Common myeloid progenitor, CD34-positive (primary cell): ENCODE measurements at regions not wholly inside any gene's neighbourhood (a gene's known extent, or its start where the extent isn't known, plus 50 kb on each side); places are given as distances from the start of the nearest gene placed in this dataset.

Experiments used
- CTCF ChIA-PET: fragments of 350-600 bp; sonication (Branson Sonifier 250); formaldehyde crosslinking; loops from one replicate; lab custom pipeline; 2021; ENCODE audit warnings: antibody characterized with exemption; lab: Charles Lee
- POLR2A ChIA-PET: fragments of 350-600 bp; sonication (Branson Sonifier 250); formaldehyde crosslinking; loops from one replicate; lab custom pipeline; 2021; ENCODE audit warnings: antibody characterized with exemption; lab: Charles Lee
- DNase-seq, 3 donors: peaks; one replicate each; pipeline versions ENCODE4 v3.0.0 to v3.0.0-alpha.2; 2013
- H3K27ac ChIP-seq, 2 experiments: 1 replicate in 1 of 2; 2 replicates in 1 of 2; pipeline ENCODE4 v1.7.0; 2013; ENCODE audit warnings: inconsistent platforms in 2 of 2, low read length in 2 of 2, mild to moderate bottlenecking in 2 of 2, low read depth in 1 of 2, moderate library complexity in 1 of 2; ENCODE audit not compliant: severe bottlenecking in 2 of 2, insufficient read depth in 1 of 2, poor library complexity in 1 of 2
- H3K27me3 ChIP-seq, 5 experiments: replicated peaks in 2 of 5; 1 replicate in 3 of 5; 2 replicates in 2 of 5; pipeline versions ENCODE4 v1.6.1 to v1.7.0; 2013; ENCODE audit warnings: low read length in 4 of 5, mild to moderate bottlenecking in 2 of 5, moderate library complexity in 2 of 5, inconsistent platforms in 1 of 5; ENCODE audit not compliant: insufficient read depth in 5 of 5, control insufficient read depth in 4 of 5
- H3K36me3 ChIP-seq, 4 experiments: 1 replicate in 2 of 4; 2 replicates in 2 of 4; pipeline versions ENCODE4 v1.6.1 to v1.7.0; 2013; ENCODE audit warnings: low read length in 3 of 4, control low read depth in 1 of 4, mild to moderate bottlenecking in 1 of 4; ENCODE audit not compliant: control insufficient read depth in 4 of 4, insufficient read depth in 4 of 4
- H3K4me1 ChIP-seq, 4 experiments: 1 replicate in 3 of 4; 2 replicates in 1 of 4; pipeline versions ENCODE4 v1.6.1 to v1.7.1; 2013; ENCODE audit warnings: low read length in 3 of 4, mild to moderate bottlenecking in 3 of 4, control low read depth in 1 of 4, inconsistent platforms in 1 of 4, moderate library complexity in 1 of 4; ENCODE audit not compliant: control insufficient read depth in 4 of 4, insufficient read depth in 4 of 4; ENCODE audit errors: control extremely low read depth in 1 of 4
- H3K4me3 ChIP-seq, 7 experiments: 1 replicate in 4 of 7; 2 replicates in 3 of 7; pipeline versions ENCODE4 v1.5.1 to v1.7.0; 2013; ENCODE audit warnings: mild to moderate bottlenecking in 7 of 7, low read length in 6 of 7, moderate library complexity in 6 of 7, inconsistent platforms in 2 of 7, low read depth in 2 of 7, control low read depth in 1 of 7; ENCODE audit not compliant: insufficient read depth in 4 of 7, control insufficient read depth in 1 of 7; ENCODE audit errors: extremely low read depth in 1 of 7
- H3K9me3 ChIP-seq, 5 experiments: 1 replicate in 4 of 5; 2 replicates in 1 of 5; pipeline versions ENCODE4 v1.6.1 to v1.7.1; 2013; ENCODE audit warnings: low read length in 4 of 5, mild to moderate bottlenecking in 2 of 5, inconsistent platforms in 1 of 5, low read depth in 1 of 5, moderate library complexity in 1 of 5; ENCODE audit not compliant: control insufficient read depth in 4 of 5, insufficient read depth in 2 of 5; ENCODE audit errors: control extremely low read depth in 1 of 5
- WGBS: methylation state at CpG from one replicate; pipeline ENCODE4 v1.1.5; 2013; ENCODE audit not compliant: insufficient coverage; 5-methylcytosine and 5-hydroxymethylcytosine counted together

- Histone ChIP-seq H3K27me3 (no peaks in the 10 kb centered on the region), H3K4me3 (no peak overlapping the region), H3K4me1 (no peaks in the 10 kb centered on the region), H3K9me3 (peaks cover 0 to 9% (median 6%) of the 10 kb centered on the region in 5 experiments), H3K36me3 (no peaks in the 10 kb centered on the region), H3K27ac (no peak overlapping the region)
- ChIA-PET CTCF (no interaction called here), POLR2A (no interaction called here)
- WGBS, result 80% methylated on average over 16 of the region's 18 CpGs
- no peak for DNase-seq
These were observed 183.9 kb downstream of the ALG10 start for GRCh38 chr12:34206061-34206785.

GRCh38 chr12:34207858-34208257 is 185.6 kb downstream of the ALG10 start:
- no peaks in the 10 kb centered on the region for H3K27me3 ChIP-seq
- H3K36me3 ChIP-seq, result no peaks in the 10 kb centered on the region
- 100% methylated on average over 2 of the region's 11 CpGs for WGBS
- H3K27ac ChIP-seq, result no peak overlapping the region
- ChIA-PET POLR2A (no interaction called here), CTCF (no interaction called here)
- no peak overlapping the region for H3K4me3 ChIP-seq
- H3K9me3 ChIP-seq, result peaks cover 0 to 9% (median 6%) of the 10 kb centered on the region in 5 experiments
- no peak for DNase-seq
- no peaks in the 10 kb centered on the region for H3K4me1 ChIP-seq

- POLR2A ChIA-PET, result no interaction called here
- no peaks in the 10 kb centered on the region for H3K36me3 ChIP-seq
- peaks cover 0 to 9% (median 6%) of the 10 kb centered on the region in 5 experiments for H3K9me3 ChIP-seq
- H3K27ac ChIP-seq, result no peak overlapping the region
- no peak overlapping the region for H3K4me3 ChIP-seq
- 83% methylated on average over 34 of the region's 41 CpGs for WGBS
- H3K4me1 ChIP-seq, result no peaks in the 10 kb centered on the region
- H3K27me3 ChIP-seq, result no peaks in the 10 kb centered on the region
- no peak for DNase-seq
- CTCF ChIA-PET, result no interaction called here
These were observed 186.3 kb downstream of the ALG10 start for GRCh38 chr12:34208331-34209258.

- WGBS, result 91% methylated on average over 22 of the region's 22 CpGs
- CTCF ChIA-PET, result no interaction called here
These were observed 187.1 kb downstream of the ALG10 start for GRCh38 chr12:34209259-34209835.

GRCh38 chr12:34210183-34210582 is 187.9 kb downstream of the ALG10 start:
- ChIA-PET CTCF (no interaction called here), POLR2A (no interaction called here)
- Histone ChIP-seq H3K4me3 (no peak overlapping the region), H3K27ac (no peak overlapping the region), H3K36me3 (no peaks in the 10 kb centered on the region), H3K9me3 (peaks cover 0 to 9% (median 6%) of the 10 kb centered on the region in 5 experiments), H3K4me1 (no peaks in the 10 kb centered on the region), H3K27me3 (no peaks in the 10 kb centered on the region)
- no peak for DNase-seq
- 81% methylated on average over 14 of the region's 14 CpGs for WGBS

More at GRCh38 chr12:34209259-34209835, 187.1 kb downstream of the ALG10 start:
- Histone ChIP-seq H3K27me3 (no peaks in the 10 kb centered on the region), H3K4me3 (no peak overlapping the region), H3K4me1 (no peaks in the 10 kb centered on the region), H3K36me3 (no peaks in the 10 kb centered on the region), H3K9me3 (peaks cover 0 to 9% (median 6%) of the 10 kb centered on the region in 5 experiments), H3K27ac (no peak overlapping the region)
- POLR2A ChIA-PET, result no interaction called here
- DNase-seq, result no peak

- ChIA-PET CTCF (no interaction called here), POLR2A (no interaction called here)
- Histone ChIP-seq H3K4me1 (no peaks in the 10 kb centered on the region), H3K36me3 (no peaks in the 10 kb centered on the region), H3K27me3 (no peaks in the 10 kb centered on the region), H3K9me3 (peaks cover 0 to 9% (median 6%) of the 10 kb centered on the region in 5 experiments), H3K4me3 (no peak overlapping the region), H3K27ac (no peak overlapping the region)
- WGBS, result 88% methylated on average over 33 of the region's 35 CpGs
- DNase-seq, result no peak
These were observed 188.6 kb downstream of the ALG10 start for GRCh38 chr12:34210689-34211530.
